Endothelial cell of umbilical vein (primary cell): ENCODE measurements at regions not wholly inside any gene's neighbourhood (a gene's known extent, or its start where the extent isn't known, plus 50 kb on each side); places are given as distances from the start of the nearest gene placed in this dataset.

ENCODE experiments used
- BruUV-seq: library from RNA; stranded (reverse); fragments of 400-500 nt; replicated peaks from 2 replicates; lab custom pipeline; 2021; lab: Mats Ljungman, UMichigan
- CTCF ChIA-PET: fragments of 300-600, 350-600 bp; sonication (Branson Sonifier 250); formaldehyde crosslinking; loops from one replicate; lab custom pipeline; 2021; ENCODE audit warnings: antibody characterized with exemption, inconsistent platforms; lab: Charles Lee
- POLR2A ChIA-PET: fragments of 300-600, 350-600 bp; sonication (Branson Sonifier 250); formaldehyde crosslinking; loops from one replicate; lab custom pipeline; 2021; ENCODE audit warnings: antibody characterized with exemption, inconsistent platforms; lab: Charles Lee
- DNase-seq: peaks from one replicate; pipeline ENCODE4 v3.0.0-alpha.2; 2011; ENCODE audit warnings: low read depth, low spot score
- FAIRE-seq: peaks from 2 replicates; lab custom pipeline; 2011; peaks lifted over from hg19 to GRCh38; lab: Jason Lieb, UNC
- H2AFZ ChIP-seq: 2 replicates; pipeline ENCODE4 v1.6.0; 2012; ENCODE audit warnings: low read depth, low read length, control low read depth, inconsistent platforms
- H3K27ac ChIP-seq: 2 replicates; pipeline ENCODE4 v1.5.1; 2011; ENCODE audit warnings: low read depth, mild to moderate bottlenecking, control low read depth, low read length, moderate library complexity; ENCODE audit not compliant: insufficient read depth
- H3K27me3 ChIP-seq, 2 experiments: 2 replicates each; pipeline versions ENCODE4 v1.6.0 to v1.6.1; 2011; ENCODE audit warnings: low read length in 2 of 2, mixed read lengths in 1 of 2; ENCODE audit not compliant: control insufficient read depth in 2 of 2, insufficient read depth in 2 of 2
- H3K36me3 ChIP-seq, 2 experiments: 2 replicates in 1 of 2; 3 replicates in 1 of 2; pipeline ENCODE4 v1.5.1; 2011; ENCODE audit warnings: low read length in 2 of 2, mild to moderate bottlenecking in 1 of 2, moderate library complexity in 1 of 2; ENCODE audit not compliant: control insufficient read depth in 2 of 2, insufficient read depth in 2 of 2; ENCODE audit errors: extremely low read depth in 1 of 2
- H3K4me1 ChIP-seq: 3 replicates; pipeline ENCODE4 v1.5.1; 2011; ENCODE audit warnings: mild to moderate bottlenecking, low read length; ENCODE audit not compliant: control insufficient read depth, insufficient read depth; ENCODE audit errors: extremely low read depth
- H3K4me2 ChIP-seq: 2 replicates; pipeline ENCODE4 v1.6.1; 2011; ENCODE audit warnings: low read length, control low read depth, mixed read lengths; ENCODE audit not compliant: insufficient read depth
- H3K4me3 ChIP-seq, 3 experiments: fragments of 200-600 bp in 1 of 3; sonication (generic), shearing (Covaris generic) in 1 of 3; replicated peaks in 1 of 3; 2 replicates each; pipeline ENCODE4 v1.5.1; 2011 to 2016; ENCODE audit warnings: control low read depth in 3 of 3, low read length in 3 of 3, mild to moderate bottlenecking in 2 of 3, inconsistent platforms in 1 of 3, low read depth in 1 of 3, moderate library complexity in 1 of 3; ENCODE audit not compliant: insufficient read depth in 1 of 3
- H3K79me2 ChIP-seq: 2 replicates; pipeline ENCODE4 v1.6.0; 2012; ENCODE audit warnings: low read length, inconsistent platforms; ENCODE audit not compliant: control insufficient read depth, insufficient read depth
- H3K9ac ChIP-seq: replicated peaks from 2 replicates; pipeline ENCODE3; 2011; ENCODE audit warnings: low read length, control low read depth; ENCODE audit not compliant: insufficient read depth; ENCODE audit errors: extremely low read depth
- H3K9me1 ChIP-seq: replicated peaks from 3 replicates; pipeline ENCODE4 v1.6.0; 2011; ENCODE audit warnings: mild to moderate bottlenecking, low read length; ENCODE audit not compliant: control insufficient read depth, insufficient read depth; ENCODE audit errors: extremely low read depth
- H3K9me3 ChIP-seq: replicated peaks from 2 replicates; pipeline ENCODE4 v1.5.1; 2012; ENCODE audit warnings: low read length, inconsistent platforms; ENCODE audit not compliant: control insufficient read depth, insufficient read depth
- H4K20me1 ChIP-seq: replicated peaks from 2 replicates; pipeline ENCODE3; 2011; ENCODE audit warnings: mild to moderate bottlenecking, low read length; ENCODE audit not compliant: control insufficient read depth, insufficient read depth; ENCODE audit errors: extremely low read depth
- GATA2 ChIP-seq: IDR thresholded peaks from 2 replicates; pipeline ENCODE4 v1.7.0; 2011; ENCODE audit warnings: low read depth, mild to moderate bottlenecking, moderate library complexity, mixed read lengths, low read length; ENCODE audit not compliant: insufficient read length, insufficient read depth
- JUN ChIP-seq: IDR thresholded peaks from 2 replicates; pipeline ENCODE4 v1.6.1; 2011; ENCODE audit warnings: borderline replicate concordance, low read depth; ENCODE audit not compliant: insufficient read length, insufficient read depth
- dilution Hi-C: fragments of 300-500 bp; cut with MboI; formaldehyde crosslinking; loops from one replicate; pipeline ENCODE4 v1.15.0; 2019; ENCODE audit warnings: low sequenced_read_pairs; ENCODE audit not compliant: extremely low pct_ligation_motif_present
- intact Hi-C: fragments of 100-400 bp; cut with micrococcal nuclease; formaldehyde crosslinking; loops from one replicate; pipeline ENCODE4 v1.10.0; 2022

DNA sequence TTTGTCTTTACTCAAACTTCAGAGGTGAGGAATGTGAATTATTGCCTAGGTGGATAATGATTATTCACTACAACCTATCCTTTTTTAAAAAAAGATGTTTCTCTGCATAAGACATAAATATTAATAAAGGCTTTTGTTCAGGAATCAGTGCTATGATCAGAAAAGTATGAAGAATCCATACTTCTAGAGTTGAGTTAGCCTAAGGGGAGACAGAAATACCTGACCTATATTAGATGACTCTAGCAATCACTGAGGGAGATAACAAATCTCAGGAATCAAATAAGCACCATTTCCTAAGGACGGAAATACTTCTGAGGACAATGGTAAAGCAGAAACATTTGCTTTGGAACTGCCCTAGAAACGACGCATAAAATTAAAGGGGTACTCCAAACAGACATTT, 763.8 kb downstream of the GBE1 start:
- POLR2A ChIA-PET: no interaction called here
- no peak for FAIRE-seq
- no peak overlapping the region for H3K4me3 ChIP-seq

GRCh38 chr3:80994767-80995166, 766.7 kb downstream of the GBE1 start:
- POLR2A ChIA-PET: no interaction called here
- no peak overlapping the region for H3K9ac ChIP-seq
- CTCF ChIA-PET: no interaction called here
- H3K9me3 ChIP-seq: no peaks in the 10 kb centered on the region
- H4K20me1 ChIP-seq: no peaks in the 10 kb centered on the region
- intact Hi-C loops: no loop called here
- TF ChIP-seq JUN: no peak
- H2AFZ ChIP-seq: no peak overlapping the region
- no peak overlapping the region for H3K4me3 ChIP-seq
- no peak for DNase-seq
- H3K79me2 ChIP-seq: no peaks in the 10 kb centered on the region
- no peak overlapping the region for H3K27ac ChIP-seq
- H3K9me1 ChIP-seq: no peaks in the 10 kb centered on the region
- H3K27me3 ChIP-seq: no peaks in the 10 kb centered on the region
- no peak overlapping the region for H3K4me2 ChIP-seq
- H3K36me3 ChIP-seq: no peaks in the 10 kb centered on the region
- dilution Hi-C loops: no loop called here
- no peaks in the 10 kb centered on the region for H3K4me1 ChIP-seq
- no TSS peak for BruUV-seq
- no peak for FAIRE-seq

More for the DNA sequence above, 763.8 kb downstream of the GBE1 start:
- no peak overlapping the region for H3K4me2 ChIP-seq
- H4K20me1 ChIP-seq: no peaks in the 10 kb centered on the region
- no TSS peak for BruUV-seq
- no peaks in the 10 kb centered on the region for H3K9me3 ChIP-seq
- H3K27me3 ChIP-seq: no peaks in the 10 kb centered on the region
- no peak for DNase-seq
- no peak overlapping the region for H3K27ac ChIP-seq
- no peak overlapping the region for H2AFZ ChIP-seq
- no peak overlapping the region for H3K9ac ChIP-seq
- no peaks in the 10 kb centered on the region for H3K9me1 ChIP-seq
- no peaks in the 10 kb centered on the region for H3K4me1 ChIP-seq
- CTCF ChIA-PET: no interaction called here
- no peaks in the 10 kb centered on the region for H3K36me3 ChIP-seq
- H3K79me2 ChIP-seq: no peaks in the 10 kb centered on the region
- TF ChIP-seq GATA2: no peak
- dilution Hi-C loops: no loop called here
- intact Hi-C loops: no loop called here
